ENCODE measurements at regions not wholly inside any gene's neighbourhood (a gene's known extent, or its start where the extent isn't known, plus 50 kb on each side); places are given as distances from the start of the nearest gene placed in this dataset.

GRCh38 chr2:83689402-83689801 is 769.7 kb downstream of the SUCLG1 start:
- Histone ChIP-seq H3K4me3 (ENCODE audit: low read length) (no peak overlapping the region), H3K27me3 (ENCODE audit: control insufficient read depth in 1 of 2, insufficient read depth in 2 of 2, low read length in 2 of 2) (no peaks in the 10 kb centered on the region), H3K9me3 (ENCODE audit: control insufficient read depth in 1 of 2, insufficient read depth in 1 of 2, low read length in 2 of 2) (peaks cover 0 to 4% of the 10 kb centered on the region in 2 experiments), H3K36me3 (ENCODE audit: insufficient read depth, low read length) (no peaks in the 10 kb centered on the region), H3K4me1 (ENCODE audit: insufficient read depth, low read length) (no peaks in the 10 kb centered on the region), H3K27ac (ENCODE audit: low read depth in 1 of 2, low read length in 2 of 2) (no peak overlapping the region)
- no peak for TF ChIP-seq CTCF (IDR thresholded peaks at IDR 0.05)
- H3K27me3 Mint-ChIP-seq: no peaks in the 10 kb centered on the region
- H3K4me3 Mint-ChIP-seq: no peak overlapping the region
- ATAC-seq (ENCODE audit: poor library complexity): no peak
- no peaks in the 10 kb centered on the region for H3K9me3 Mint-ChIP-seq
- no peak overlapping the region for H3K27ac Mint-ChIP-seq
- CTCF ChIA-PET: no interaction called here
- intact Hi-C loops (cut with DNase I, micrococcal nuclease): no loop called here
- no peaks in the 10 kb centered on the region for H3K4me1 Mint-ChIP-seq (ENCODE audit: low read depth)
- no peak for DNase-seq
- POLR2A ChIA-PET: no interaction called here
- H3K36me3 Mint-ChIP-seq (ENCODE audit: low read depth): no peaks in the 10 kb centered on the region

GRCh38 chr2:83686863-83687262 is 772.2 kb downstream of the SUCLG1 start:
- no peak overlapping the region for H3K27ac ChIP-seq (ENCODE audit: low read depth in 1 of 2, low read length in 2 of 2)
- H3K4me1 ChIP-seq (ENCODE audit: insufficient read depth, low read length): no peaks in the 10 kb centered on the region
- no peaks in the 10 kb centered on the region for H3K36me3 ChIP-seq (ENCODE audit: insufficient read depth, low read length)
- no peak for ATAC-seq (ENCODE audit: poor library complexity)
- no peaks in the 10 kb centered on the region for H3K9me3 ChIP-seq (ENCODE audit: control insufficient read depth in 1 of 2, insufficient read depth in 1 of 2, low read length in 2 of 2)
- no peaks in the 10 kb centered on the region for H3K27me3 ChIP-seq (ENCODE audit: control insufficient read depth in 1 of 2, insufficient read depth in 2 of 2, low read length in 2 of 2)
- Mint-ChIP-seq H3K27ac (no peak overlapping the region), H3K9me3 (no peaks in the 10 kb centered on the region), H3K4me1 (ENCODE audit: low read depth) (no peaks in the 10 kb centered on the region), H3K27me3 (no peaks in the 10 kb centered on the region), H3K36me3 (ENCODE audit: low read depth) (no peaks in the 10 kb centered on the region), H3K4me3 (no peak overlapping the region)
- ChIA-PET POLR2A (no interaction called here), CTCF (no interaction called here)
- H3K4me3 ChIP-seq (ENCODE audit: low read length): no peak overlapping the region
- TF ChIP-seq CTCF (IDR thresholded peaks at IDR 0.05): no peak
- intact Hi-C loops (cut with DNase I, micrococcal nuclease): no loop called here
- no peak for DNase-seq

GRCh38 chr2:83674050-83674449 is 785.0 kb downstream of the SUCLG1 start:
- CTCF ChIA-PET: no interaction called here
- Histone ChIP-seq H3K4me3 (ENCODE audit: low read length) (no peak overlapping the region), H3K4me1 (ENCODE audit: insufficient read depth, low read length) (no peaks in the 10 kb centered on the region), H3K36me3 (ENCODE audit: insufficient read depth, low read length) (no peaks in the 10 kb centered on the region), H3K27ac (ENCODE audit: low read depth in 1 of 2, low read length in 2 of 2) (no peak overlapping the region), H3K9me3 (ENCODE audit: control insufficient read depth in 1 of 2, insufficient read depth in 1 of 2, low read length in 2 of 2) (peaks cover 0 to 4% of the 10 kb centered on the region in 2 experiments), H3K27me3 (ENCODE audit: control insufficient read depth in 1 of 2, insufficient read depth in 2 of 2, low read length in 2 of 2) (no peaks in the 10 kb centered on the region)
- ATAC-seq (ENCODE audit: poor library complexity): no peak
- POLR2A ChIA-PET: no interaction called here
- DNase-seq: no peak
- H3K36me3 Mint-ChIP-seq (ENCODE audit: low read depth): no peaks in the 10 kb centered on the region
- H3K27me3 Mint-ChIP-seq: no peaks in the 10 kb centered on the region
- intact Hi-C loops (cut with DNase I, micrococcal nuclease): no loop called here
- no peaks in the 10 kb centered on the region for H3K4me1 Mint-ChIP-seq (ENCODE audit: low read depth)
- H3K27ac Mint-ChIP-seq: no peak overlapping the region
- TF ChIP-seq CTCF (IDR thresholded peaks at IDR 0.05): no peak
- no peak overlapping the region for H3K4me3 Mint-ChIP-seq
- H3K9me3 Mint-ChIP-seq: peaks cover 8% of the 10 kb centered on the region
